Hepatic stellate cell (primary cell): ENCODE measurements at regions not wholly inside any gene's neighbourhood (a gene's known extent, or its start where the extent isn't known, plus 50 kb on each side); places are given as distances from the start of the nearest gene placed in this dataset.
"Not testable (repeated sequence)": the region's sequence is repeated elsewhere in the genome, so short reads cannot be mapped to it uniquely, and the experiment has no call there.

ENCODE experiments used
- DNase-seq: peaks from one replicate; pipeline ENCODE4 v3.0.0; 2011; ENCODE audit warnings: low spot score

GRCh38 chr12:68425998-68426397 lies 93.8 kb upstream of the MDM1 start:
- no peak for DNase-seq

GRCh38 chr12:68428211-68428610 lies 96.0 kb upstream of the MDM1 start:
- no peak for DNase-seq

GRCh38 chr12:68428724-68429501 lies 96.8 kb upstream of the MDM1 start:
- DNase-seq = peak; percentile 34

GRCh38 chr12:68429696-68430095 lies 97.5 kb upstream of the MDM1 start:
- no peak for DNase-seq

DNA sequence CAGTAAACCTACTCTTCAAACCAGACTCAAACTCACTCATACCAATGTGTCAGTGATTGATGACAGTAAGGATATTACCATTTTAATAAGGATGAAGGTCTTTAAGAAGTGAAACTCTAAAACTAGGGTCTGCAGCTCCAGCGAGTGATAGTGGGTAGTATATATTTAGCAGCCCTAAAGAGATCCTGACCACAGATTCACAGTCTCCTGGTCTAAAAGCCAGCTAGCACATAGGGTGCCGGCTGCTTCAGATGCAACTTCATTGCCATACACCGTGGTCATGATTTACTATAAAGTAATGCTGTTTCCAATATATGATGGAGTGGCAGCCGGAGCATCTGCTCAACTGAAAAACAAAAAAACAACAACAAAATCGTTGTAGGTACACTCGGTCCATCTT lies 99.6 kb upstream of the MDM1 start:
- no peak for DNase-seq

- DNase-seq = no peak
Observed at GRCh38 chr12:68432622-68433021, 100.5 kb upstream of the MDM1 start.

- DNase-seq = no peak
Observed at GRCh38 chr12:68434391-68435298, 102.5 kb upstream of the MDM1 start.

GRCh38 chr12:68435299-68435637 lies 103.1 kb upstream of the MDM1 start:
- DNase-seq = no peak

DNA sequence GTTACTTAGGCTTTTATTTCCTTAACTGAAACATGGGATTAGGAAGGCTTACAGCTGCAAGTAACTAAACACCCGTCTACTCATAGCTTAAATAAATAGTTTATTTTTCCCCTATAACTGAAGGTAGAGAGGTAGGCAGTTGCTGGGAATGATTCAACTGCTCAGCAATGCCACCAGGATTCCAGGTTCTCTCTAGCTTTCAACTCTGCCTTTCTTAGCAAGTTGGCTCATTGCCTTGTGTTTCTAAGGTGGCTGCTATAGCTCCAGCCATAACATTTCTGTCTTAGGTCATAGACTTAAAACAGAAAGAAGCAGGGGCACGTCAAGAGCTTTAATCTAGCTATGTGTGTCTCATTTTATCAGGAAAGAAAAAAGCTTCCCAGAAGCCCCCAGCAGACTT lies 103.7 kb upstream of the MDM1 start:
- DNase-seq = no peak

DNA sequence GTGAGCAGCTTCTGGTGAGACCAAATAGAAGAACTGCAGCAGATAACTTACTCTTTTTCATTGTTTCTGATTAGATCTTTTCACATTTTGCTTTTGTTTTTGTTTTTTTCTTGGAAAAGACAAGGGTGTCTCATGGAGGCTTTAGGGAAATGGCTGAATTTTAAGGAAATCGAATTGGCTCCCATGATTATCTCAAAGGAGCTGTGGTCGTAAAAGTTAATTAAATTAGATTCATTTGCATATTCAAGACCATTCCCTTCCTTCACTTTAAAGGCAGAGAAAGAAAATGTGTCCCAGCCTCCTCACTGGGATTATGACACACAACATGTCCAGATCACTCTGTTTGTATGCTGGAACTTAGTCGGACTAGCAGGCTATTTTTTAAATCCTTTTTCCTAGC lies 106.4 kb upstream of the MDM1 start:
- DNase-seq = no peak

DNA sequence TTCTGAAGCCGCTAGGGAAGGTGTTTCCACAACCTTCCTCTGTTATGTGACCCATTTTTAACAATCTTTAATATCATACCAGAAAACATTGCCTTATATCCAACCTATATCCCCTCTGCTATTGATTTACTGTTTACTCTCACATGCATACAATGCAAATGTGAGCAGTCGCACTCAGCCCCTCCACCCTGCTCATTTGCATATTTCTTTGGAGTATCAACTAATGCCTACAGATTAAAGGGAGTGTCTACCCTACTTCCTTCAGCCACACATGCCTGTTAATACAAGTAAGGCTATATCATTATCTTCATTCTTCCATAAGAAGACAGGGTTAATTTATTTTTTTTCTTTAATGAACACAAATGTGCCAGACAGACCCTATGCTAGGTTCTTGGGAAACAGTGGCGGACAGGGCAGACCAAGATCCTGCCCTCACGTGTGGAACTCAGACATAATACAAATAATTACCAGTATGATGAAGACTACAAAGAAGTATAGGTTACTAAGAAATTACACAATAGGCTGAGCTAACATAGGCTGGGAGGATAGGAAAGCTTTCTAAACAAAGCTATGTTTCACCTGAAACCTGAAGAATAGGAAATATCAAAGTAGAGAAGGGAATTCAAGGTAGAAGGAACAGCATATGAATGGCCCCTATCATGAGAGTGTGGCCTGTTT lies 107.3 kb upstream of the MDM1 start:
- no peak for DNase-seq

- DNase-seq = no peak
Observed at GRCh38 chr12:68440068-68440581, 108.0 kb upstream of the MDM1 start.

- DNase-seq = no peak
Observed at GRCh38 chr12:68441167-68441566, 109.0 kb upstream of the MDM1 start.

- DNase-seq = not testable (repeated sequence)
Observed at GRCh38 chr12:68442353-68442972, 110.3 kb upstream of the MDM1 start.

GRCh38 chr12:68443695-68444094 lies 111.5 kb upstream of the MDM1 start:
- DNase-seq = not testable (repeated sequence)

GRCh38 chr12:68445824-68446223 lies 113.7 kb upstream of the MDM1 start:
- no peak for DNase-seq

GRCh38 chr12:68446384-68446783 lies 114.2 kb upstream of the MDM1 start:
- no peak for DNase-seq

- no peak for DNase-seq
Observed at GRCh38 chr12:68446901-68447796, 115.0 kb upstream of the MDM1 start.

GRCh38 chr12:68447797-68448260 lies 115.7 kb upstream of the MDM1 start:
- DNase-seq = no peak

GRCh38 chr12:68449196-68449595 lies 117.0 kb upstream of the MDM1 start:
- DNase-seq = no peak

GRCh38 chr12:68450947-68451260 lies 118.7 kb upstream of the MDM1 start:
- DNase-seq = no peak
